GM23248 (cell line): ENCODE measurements at regions not wholly inside any gene's neighbourhood (a gene's known extent, or its start where the extent isn't known, plus 50 kb on each side); places are given as distances from the start of the nearest gene placed in this dataset.

Source experiments
- EZH2 ChIP-seq: fragments of 200-600 bp; sonication (generic); IDR thresholded peaks from 2 replicates; pipeline ENCODE4 v1.6.1; 2018; ENCODE audit warnings: antibody characterized with exemption, mild to moderate bottlenecking; ENCODE audit not compliant: insufficient read depth, poor library complexity, severe bottlenecking
- EZH2phosphoT487 ChIP-seq: fragments of 200-600 bp; sonication (generic); IDR thresholded peaks from 2 replicates; pipeline ENCODE4 v1.6.1; 2018; ENCODE audit warnings: antibody characterized with exemption, moderate library complexity, mild to moderate bottlenecking, low read depth; ENCODE audit not compliant: insufficient read depth

DNA sequence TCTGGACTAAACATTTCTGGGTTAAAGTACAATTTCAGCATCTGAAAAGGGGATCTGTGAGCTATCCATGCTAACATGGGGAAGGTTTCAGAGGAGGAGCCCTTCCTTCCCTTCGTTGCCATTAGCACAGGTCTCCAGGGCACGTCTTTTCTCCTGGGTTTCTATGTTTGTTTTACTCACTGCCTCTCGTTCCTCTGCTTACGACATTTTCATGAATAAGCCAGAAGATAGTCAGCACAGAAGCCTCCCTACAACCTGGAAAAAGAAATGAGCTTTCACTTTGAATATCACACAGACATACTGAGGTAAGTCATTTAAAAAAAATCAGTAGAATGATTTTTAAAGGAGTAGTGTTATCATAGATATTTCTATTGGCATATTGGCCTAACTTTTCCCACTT lies 117.2 kb upstream of the KCNMB2 start:
- TF ChIP-seq EZH2 (no peak), EZH2phosphoT487 (no peak)
